OCI-LY3 (cell line): ENCODE measurements at regions not wholly inside any gene's neighbourhood (a gene's known extent, or its start where the extent isn't known, plus 50 kb on each side); places are given as distances from the start of the nearest gene placed in this dataset.

ENCODE experiments used
- H2AFZ ChIP-seq: fragments of 200-600, 300-600 bp; shearing (Covaris generic); 2 replicates; pipeline ENCODE4 v1.6.0; 2014; ENCODE audit warnings: antibody characterized with exemption, low read depth, low read length
- H3K27ac ChIP-seq: fragments of 200-600, 300-600 bp; sonication (generic); 2 replicates; pipeline ENCODE4 v1.5.1; 2014; ENCODE audit warnings: mild to moderate bottlenecking, low read length, moderate library complexity, mixed read lengths
- H3K27me3 ChIP-seq: fragments of 200-600, 300-600 bp; sonication (generic); 2 replicates; pipeline ENCODE4 v1.6.1; 2014; ENCODE audit warnings: low read depth, low read length, mixed read lengths
- H3K36me3 ChIP-seq: fragments of 200-600, 300-600 bp; sonication (generic); replicated peaks from 2 replicates; pipeline ENCODE3; 2014; ENCODE audit warnings: low read depth, low read length, mixed read lengths
- H3K4me1 ChIP-seq: fragments of 300-600, 200-600 bp; sonication (generic); 2 replicates; pipeline ENCODE4 v1.6.1; 2014; ENCODE audit warnings: low read length, mixed read lengths
- H3K4me2 ChIP-seq: fragments of 200-600, 300-600 bp; sonication (generic); 2 replicates; pipeline ENCODE4 v1.6.1; 2014; ENCODE audit warnings: low read length, mixed read lengths
- H3K4me3 ChIP-seq: fragments of 300-600, 200-600 bp; sonication (generic); 2 replicates; pipeline ENCODE4 v1.5.1; 2014; ENCODE audit warnings: antibody characterized with exemption, mild to moderate bottlenecking, low read length, moderate library complexity
- H3K79me2 ChIP-seq: fragments of 300-600, 200-600 bp; shearing (Covaris generic); 2 replicates; pipeline ENCODE4 v1.6.1; 2014; ENCODE audit warnings: mild to moderate bottlenecking, low read length, mixed read lengths
- H3K9ac ChIP-seq: fragments of 300-600, 200-600 bp; shearing (Covaris generic); 2 replicates; pipeline ENCODE4 v1.6.0; 2014; ENCODE audit warnings: mild to moderate bottlenecking, low read length, moderate library complexity
- H3K9me3 ChIP-seq: fragments of 200-600, 300-600 bp; shearing (Covaris generic); 2 replicates; pipeline ENCODE4 v1.6.1; 2014; ENCODE audit warnings: low read length, mixed read lengths; ENCODE audit not compliant: insufficient read depth
- H4K20me1 ChIP-seq: fragments of 200-600, 300-600 bp; sonication (generic); 2 replicates; pipeline ENCODE4 v1.6.1; 2016; ENCODE audit warnings: low read length, mixed read lengths; ENCODE audit not compliant: insufficient read depth
- EZH2phosphoT487 ChIP-seq: fragments of 200-600 bp; shearing (Covaris generic); IDR thresholded peaks from 2 replicates; pipeline ENCODE4 v1.6.1; 2018; ENCODE audit warnings: antibody characterized with exemption, mixed run types, low read depth
- TF ChIP-seq, protein P1 (sequence below): fragments of 200-600, 300-600 bp; sonication (generic); IDR thresholded peaks from 2 replicates; pipeline ENCODE4 v1.5.1; 2014; ENCODE audit warnings: antibody characterized with exemption, low read length, low read depth

DNA sequence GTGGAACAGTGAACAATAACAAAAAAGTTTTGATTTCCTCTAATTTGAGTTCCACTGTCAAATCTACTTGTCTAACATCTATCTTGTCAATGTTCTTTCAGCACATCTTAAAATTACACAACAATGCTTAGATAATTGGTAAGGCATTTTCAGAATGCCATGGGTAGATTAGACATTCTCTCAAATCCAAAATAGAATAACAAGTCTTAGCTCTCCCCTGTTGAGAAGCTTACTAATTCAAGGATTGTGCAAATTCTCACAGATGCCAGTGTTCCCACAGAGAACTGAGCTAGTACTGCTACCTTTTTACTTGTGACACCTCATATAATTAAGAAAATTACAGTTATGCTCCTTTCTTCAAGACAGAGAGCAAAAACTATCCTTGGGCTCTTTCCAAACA is 2442.0 kb downstream of the PCDH7 start:
- no peaks in the 10 kb centered on the region for H3K27me3 ChIP-seq
- TF ChIP-seq EZH2phosphoT487, result no peak
- TF ChIP-seq, protein P1, sequence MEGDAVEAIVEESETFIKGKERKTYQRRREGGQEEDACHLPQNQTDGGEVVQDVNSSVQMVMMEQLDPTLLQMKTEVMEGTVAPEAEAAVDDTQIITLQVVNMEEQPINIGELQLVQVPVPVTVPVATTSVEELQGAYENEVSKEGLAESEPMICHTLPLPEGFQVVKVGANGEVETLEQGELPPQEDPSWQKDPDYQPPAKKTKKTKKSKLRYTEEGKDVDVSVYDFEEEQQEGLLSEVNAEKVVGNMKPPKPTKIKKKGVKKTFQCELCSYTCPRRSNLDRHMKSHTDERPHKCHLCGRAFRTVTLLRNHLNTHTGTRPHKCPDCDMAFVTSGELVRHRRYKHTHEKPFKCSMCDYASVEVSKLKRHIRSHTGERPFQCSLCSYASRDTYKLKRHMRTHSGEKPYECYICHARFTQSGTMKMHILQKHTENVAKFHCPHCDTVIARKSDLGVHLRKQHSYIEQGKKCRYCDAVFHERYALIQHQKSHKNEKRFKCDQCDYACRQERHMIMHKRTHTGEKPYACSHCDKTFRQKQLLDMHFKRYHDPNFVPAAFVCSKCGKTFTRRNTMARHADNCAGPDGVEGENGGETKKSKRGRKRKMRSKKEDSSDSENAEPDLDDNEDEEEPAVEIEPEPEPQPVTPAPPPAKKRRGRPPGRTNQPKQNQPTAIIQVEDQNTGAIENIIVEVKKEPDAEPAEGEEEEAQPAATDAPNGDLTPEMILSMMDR, result no peak
- no peaks in the 10 kb centered on the region for H3K9me3 ChIP-seq
- H3K27ac ChIP-seq, result no peak overlapping the region
- no peaks in the 10 kb centered on the region for H4K20me1 ChIP-seq
- no peaks in the 10 kb centered on the region for H3K36me3 ChIP-seq
- no peak overlapping the region for H3K4me2 ChIP-seq
- no peak overlapping the region for H3K4me3 ChIP-seq
- H2AFZ ChIP-seq, result no peak overlapping the region
- H3K9ac ChIP-seq, result no peak overlapping the region
- H3K79me2 ChIP-seq, result no peaks in the 10 kb centered on the region
- no peaks in the 10 kb centered on the region for H3K4me1 ChIP-seq

- Histone ChIP-seq H3K9me3 (no peaks in the 10 kb centered on the region), H3K27ac (no peak overlapping the region), H3K4me2 (no peak overlapping the region), H3K27me3 (no peaks in the 10 kb centered on the region), H3K9ac (no peak overlapping the region), H2AFZ (no peak overlapping the region), H3K36me3 (no peaks in the 10 kb centered on the region), H4K20me1 (no peaks in the 10 kb centered on the region), H3K4me3 (no peak overlapping the region), H3K4me1 (no peaks in the 10 kb centered on the region), H3K79me2 (no peaks in the 10 kb centered on the region)
- TF ChIP-seq, protein P1, result no peak
- no peak for TF ChIP-seq EZH2phosphoT487
Observed at GRCh38 chr4:33171873-33172525, 2451.8 kb downstream of the PCDH7 start.

DNA sequence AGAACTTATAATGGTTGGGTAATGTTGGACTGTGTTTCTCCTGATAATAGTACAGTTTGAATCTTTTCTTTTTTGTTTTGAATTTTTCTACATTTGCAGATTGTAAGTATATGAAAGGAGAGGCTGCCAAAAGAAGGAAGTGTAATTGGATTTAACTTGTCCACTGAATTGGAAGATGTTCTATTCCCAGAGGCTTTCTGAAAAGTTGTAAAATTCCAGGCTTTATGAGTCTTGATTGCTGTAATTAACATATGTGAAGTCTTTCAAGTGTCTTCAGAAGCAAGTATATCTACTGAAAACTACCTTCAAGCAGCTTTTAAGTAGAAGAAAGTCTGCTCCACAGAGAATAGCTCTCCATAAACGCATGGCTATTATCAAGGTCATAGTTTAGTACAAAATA is 2456.4 kb downstream of the PCDH7 start:
- H3K4me2 ChIP-seq, result no peak overlapping the region
- no peaks in the 10 kb centered on the region for H3K9me3 ChIP-seq
- H2AFZ ChIP-seq, result no peak overlapping the region
- no peaks in the 10 kb centered on the region for H3K79me2 ChIP-seq
- no peak overlapping the region for H3K4me3 ChIP-seq
- no peaks in the 10 kb centered on the region for H4K20me1 ChIP-seq
- no peaks in the 10 kb centered on the region for H3K4me1 ChIP-seq
- TF ChIP-seq, protein P1, result no peak
- no peak for TF ChIP-seq EZH2phosphoT487
- H3K9ac ChIP-seq, result no peak overlapping the region
- H3K27ac ChIP-seq, result no peak overlapping the region
- H3K36me3 ChIP-seq, result no peaks in the 10 kb centered on the region
- H3K27me3 ChIP-seq, result no peaks in the 10 kb centered on the region

GRCh38 chr4:33184657-33185290 is 2464.6 kb downstream of the PCDH7 start:
- H3K9me3 ChIP-seq, result no peaks in the 10 kb centered on the region
- H2AFZ ChIP-seq, result no peak overlapping the region
- H3K4me2 ChIP-seq, result peak overlapping the region; percentile 5; the same call in 1 of the 2 replicates
- TF ChIP-seq, protein P1, result no peak
- no peak for TF ChIP-seq EZH2phosphoT487
- H3K27ac ChIP-seq, result no peak overlapping the region
- H3K27me3 ChIP-seq, result no peaks in the 10 kb centered on the region
- H3K36me3 ChIP-seq, result no peaks in the 10 kb centered on the region
- H3K9ac ChIP-seq, result no peak overlapping the region
- H4K20me1 ChIP-seq, result no peaks in the 10 kb centered on the region
- no peaks in the 10 kb centered on the region for H3K79me2 ChIP-seq
- H3K4me1 ChIP-seq, result peaks cover 40% of the 10 kb centered on the region
- H3K4me3 ChIP-seq, result no peak overlapping the region
